IPS-NIHi11 (cell line): ENCODE measurements at regions not wholly inside any gene's neighbourhood (a gene's known extent, or its start where the extent isn't known, plus 50 kb on each side); places are given as distances from the start of the nearest gene placed in this dataset.

Experiments used
- DNase-seq: peaks from one replicate; pipeline ENCODE4 v3.0.0; 2012; ENCODE audit warnings: mixed read lengths, low spot score

GRCh38 chr15:62444104-62445022, 279.3 kb upstream of the C2CD4B start:
- DNase-seq: no peak

GRCh38 chr15:62445244-62445643, 280.2 kb upstream of the C2CD4B start:
- no peak for DNase-seq

- DNase-seq: no peak
Measured at GRCh38 chr15:62446984-62447383, 281.9 kb upstream of the C2CD4B start.

GRCh38 chr15:62447742-62448141, 282.7 kb upstream of the C2CD4B start:
- no peak for DNase-seq

- no peak for DNase-seq
Measured at GRCh38 chr15:62449638-62450037, 284.6 kb upstream of the C2CD4B start.

GRCh38 chr15:62450061-62450460, 285.0 kb upstream of the C2CD4B start:
- DNase-seq: no peak

GRCh38 chr15:62452026-62452425, 286.9 kb upstream of the C2CD4B start:
- DNase-seq: peak; percentile 33

- no peak for DNase-seq
Measured at GRCh38 chr15:62452667-62453066, 287.6 kb upstream of the C2CD4B start.

GRCh38 chr15:62453375-62453774, 288.3 kb upstream of the C2CD4B start:
- DNase-seq: no peak

- no peak for DNase-seq
Measured at GRCh38 chr15:62453981-62454380, 288.9 kb upstream of the C2CD4B start.

- no peak for DNase-seq
Measured at GRCh38 chr15:62454567-62455172, 289.6 kb upstream of the C2CD4B start.

GRCh38 chr15:62455441-62455921, 290.4 kb upstream of the C2CD4B start:
- no peak for DNase-seq

- DNase-seq: no peak
Measured at GRCh38 chr15:62456011-62456920, 291.2 kb upstream of the C2CD4B start.

- no peak for DNase-seq
Measured at GRCh38 chr15:62457100-62457499, 292.0 kb upstream of the C2CD4B start.

- DNase-seq: no peak
Measured at GRCh38 chr15:62459875-62460274, 294.8 kb upstream of the C2CD4B start.

GRCh38 chr15:62462268-62462667, 297.2 kb upstream of the C2CD4B start:
- DNase-seq: no peak

- no peak for DNase-seq
Measured at GRCh38 chr15:62462721-62463120, 297.6 kb upstream of the C2CD4B start.

- DNase-seq: no peak
Measured at GRCh38 chr15:62464705-62465104, 299.6 kb upstream of the C2CD4B start.

- DNase-seq: no peak
Measured at GRCh38 chr15:62465173-62465572, 300.1 kb upstream of the C2CD4B start.

- no peak for DNase-seq
Measured at GRCh38 chr15:62469478-62469873, 304.4 kb upstream of the C2CD4B start.

GRCh38 chr15:62469874-62470688, 305.0 kb upstream of the C2CD4B start:
- DNase-seq: no peak
